ENCODE measurements at regions not wholly inside any gene's neighbourhood (a gene's known extent, or its start where the extent isn't known, plus 50 kb on each side); places are given as distances from the start of the nearest gene placed in this dataset.

- Histone ChIP-seq H3K4me3 (ENCODE audit: insufficient read depth in 1 of 2, low read depth in 1 of 2, low read length in 2 of 2) (no peak overlapping the region), H2BK15ac (ENCODE audit: low read depth, poor library complexity, severe bottlenecking) (no peak overlapping the region), H3K27ac (ENCODE audit: low read length, poor library complexity, severe bottlenecking) (no peak overlapping the region), H4K8ac (ENCODE audit: low read length) (no peak overlapping the region), H3K27me3 (ENCODE audit: control insufficient read depth in 1 of 2, insufficient read depth in 1 of 2, low read length in 2 of 2) (no peaks in the 10 kb centered on the region), H3K9ac (ENCODE audit: low read length) (no peak overlapping the region), H3K36me3 (ENCODE audit: control insufficient read depth in 1 of 2, insufficient read depth in 2 of 2, low read depth in 1 of 2, low read length in 2 of 2) (no peaks in the 10 kb centered on the region), H2BK120ac (ENCODE audit: low read depth, low read length) (no peak overlapping the region), H2BK12ac (ENCODE audit: low read length in 2 of 2) (no peak overlapping the region), H3K23ac (ENCODE audit: low read length in 2 of 2) (no peak overlapping the region), H2AK5ac (ENCODE audit: low read length, severe bottlenecking) (no peak overlapping the region), H3K14ac (ENCODE audit: low read length in 2 of 2) (no peak overlapping the region), H3K4me2 (ENCODE audit: low read length, poor library complexity, severe bottlenecking) (no peak overlapping the region), H3K4me1 (ENCODE audit: control insufficient read depth, insufficient read depth, low read depth, low read length) (no peaks in the 10 kb centered on the region), H2AFZ (ENCODE audit: low read depth, low read length) (no peak overlapping the region), H3K79me1 (replicated peaks; ENCODE audit: low read length, poor library complexity, severe bottlenecking) (no peaks in the 10 kb centered on the region), H2BK5ac (ENCODE audit: low read depth, low read length, poor library complexity, severe bottlenecking) (no peak overlapping the region), H4K91ac (ENCODE audit: low read length) (no peak overlapping the region), H3K4ac (ENCODE audit: low read depth in 1 of 2, low read length in 2 of 2) (no peak overlapping the region), H3K18ac (ENCODE audit: low read depth in 1 of 2, low read length in 2 of 2) (no peak overlapping the region), H3K9me3 (ENCODE audit: control insufficient read depth, low read length) (no peaks in the 10 kb centered on the region)
- DNase-seq = no peak
- 94% methylated on average over 5 of the region's 7 CpGs for WGBS
Observed at GRCh38 chr1:223018534-223018933, 124.5 kb downstream of the TLR5 start.

DNA sequence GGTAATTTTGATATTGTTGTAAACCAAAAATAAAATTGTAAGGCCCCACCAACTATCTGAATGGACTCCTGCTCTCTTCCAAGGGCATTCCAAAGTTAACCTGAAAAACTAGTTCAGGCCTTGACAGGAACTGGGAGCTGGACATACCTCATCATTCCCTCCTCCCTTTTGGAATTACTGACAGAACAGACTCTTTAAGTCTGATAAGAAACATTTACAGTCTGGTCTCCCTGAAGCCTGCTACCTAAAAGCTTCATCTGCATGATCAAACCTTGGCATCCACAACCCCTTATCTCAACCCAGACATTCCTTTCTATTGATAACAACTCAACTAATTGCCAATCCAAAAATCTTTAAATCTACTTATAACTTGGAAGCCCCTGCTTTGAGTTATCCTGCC is 123.8 kb downstream of the TLR5 start:
- H2AK5ac ChIP-seq (ENCODE audit: low read length, severe bottlenecking) = no peak overlapping the region
- no peak overlapping the region for H2BK15ac ChIP-seq (ENCODE audit: low read depth, poor library complexity, severe bottlenecking)
- H3K27ac ChIP-seq (ENCODE audit: low read length, poor library complexity, severe bottlenecking) = no peak overlapping the region
- no peaks in the 10 kb centered on the region for H3K27me3 ChIP-seq (ENCODE audit: control insufficient read depth in 1 of 2, insufficient read depth in 1 of 2, low read length in 2 of 2)
- no peaks in the 10 kb centered on the region for H3K79me1 ChIP-seq (replicated peaks; ENCODE audit: low read length, poor library complexity, severe bottlenecking)
- no peak overlapping the region for H3K9ac ChIP-seq (ENCODE audit: low read length)
- no peak overlapping the region for H3K4me3 ChIP-seq (ENCODE audit: insufficient read depth in 1 of 2, low read depth in 1 of 2, low read length in 2 of 2)
- H2BK12ac ChIP-seq (ENCODE audit: low read length in 2 of 2) = no peak overlapping the region
- no peak overlapping the region for H3K4me2 ChIP-seq (ENCODE audit: low read length, poor library complexity, severe bottlenecking)
- no peak overlapping the region for H2AFZ ChIP-seq (ENCODE audit: low read depth, low read length)
- H3K9me3 ChIP-seq (ENCODE audit: control insufficient read depth, low read length) = no peaks in the 10 kb centered on the region
- H3K4ac ChIP-seq (ENCODE audit: low read depth in 1 of 2, low read length in 2 of 2) = no peak overlapping the region
- no peaks in the 10 kb centered on the region for H3K4me1 ChIP-seq (ENCODE audit: control insufficient read depth, insufficient read depth, low read depth, low read length)
- H3K36me3 ChIP-seq (ENCODE audit: control insufficient read depth in 1 of 2, insufficient read depth in 2 of 2, low read depth in 1 of 2, low read length in 2 of 2) = no peaks in the 10 kb centered on the region
- no peak overlapping the region for H4K8ac ChIP-seq (ENCODE audit: low read length)
- DNase-seq = no peak
- no peak overlapping the region for H2BK5ac ChIP-seq (ENCODE audit: low read depth, low read length, poor library complexity, severe bottlenecking)
- no peak overlapping the region for H3K18ac ChIP-seq (ENCODE audit: low read depth in 1 of 2, low read length in 2 of 2)
- H3K14ac ChIP-seq (ENCODE audit: low read length in 2 of 2) = no peak overlapping the region
- no peak overlapping the region for H3K23ac ChIP-seq (ENCODE audit: low read length in 2 of 2)
- no peak overlapping the region for H4K91ac ChIP-seq (ENCODE audit: low read length)
- H2BK120ac ChIP-seq (ENCODE audit: low read depth, low read length) = no peak overlapping the region

DNA sequence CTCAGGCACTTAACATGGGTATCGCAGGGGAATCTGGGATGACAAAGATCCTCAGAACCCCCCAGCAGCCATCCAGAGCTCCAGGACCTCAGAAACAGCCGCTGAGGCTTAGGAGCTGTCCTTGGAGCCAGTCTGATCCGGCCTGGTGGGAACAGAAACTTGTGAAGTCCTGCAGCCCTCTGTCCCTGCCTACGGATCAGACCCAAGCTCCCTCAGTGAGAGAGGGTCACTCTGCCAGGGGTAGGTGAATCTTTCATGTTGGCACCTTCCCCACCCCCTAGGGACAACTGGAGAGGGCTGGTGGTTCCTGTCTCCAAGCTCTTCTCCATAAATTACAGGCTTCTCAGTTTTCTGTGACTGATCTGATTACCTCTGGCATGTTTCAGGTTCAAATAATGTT is 122.3 kb downstream of the TLR5 start:
- Histone ChIP-seq H2BK120ac (ENCODE audit: low read depth, low read length) (no peak overlapping the region), H2AFZ (ENCODE audit: low read depth, low read length) (no peak overlapping the region), H3K4me3 (ENCODE audit: insufficient read depth in 1 of 2, low read depth in 1 of 2, low read length in 2 of 2) (no peak overlapping the region), H3K4ac (ENCODE audit: low read depth in 1 of 2, low read length in 2 of 2) (no peak overlapping the region), H3K36me3 (ENCODE audit: control insufficient read depth in 1 of 2, insufficient read depth in 2 of 2, low read depth in 1 of 2, low read length in 2 of 2) (no peaks in the 10 kb centered on the region), H3K27me3 (ENCODE audit: control insufficient read depth in 1 of 2, insufficient read depth in 1 of 2, low read length in 2 of 2) (no peaks in the 10 kb centered on the region), H3K18ac (ENCODE audit: low read depth in 1 of 2, low read length in 2 of 2) (no peak overlapping the region), H3K4me1 (ENCODE audit: control insufficient read depth, insufficient read depth, low read depth, low read length) (no peaks in the 10 kb centered on the region), H2BK15ac (ENCODE audit: low read depth, poor library complexity, severe bottlenecking) (no peak overlapping the region), H2BK5ac (ENCODE audit: low read depth, low read length, poor library complexity, severe bottlenecking) (no peak overlapping the region), H3K9ac (ENCODE audit: low read length) (no peak overlapping the region), H3K14ac (ENCODE audit: low read length in 2 of 2) (no peak overlapping the region), H3K79me1 (replicated peaks; ENCODE audit: low read length, poor library complexity, severe bottlenecking) (no peaks in the 10 kb centered on the region), H3K9me3 (ENCODE audit: control insufficient read depth, low read length) (no peaks in the 10 kb centered on the region), H2AK5ac (ENCODE audit: low read length, severe bottlenecking) (no peak overlapping the region), H3K27ac (ENCODE audit: low read length, poor library complexity, severe bottlenecking) (no peak overlapping the region), H4K8ac (ENCODE audit: low read length) (no peak overlapping the region), H3K4me2 (ENCODE audit: low read length, poor library complexity, severe bottlenecking) (no peak overlapping the region), H3K23ac (ENCODE audit: low read length in 2 of 2) (no peak overlapping the region), H2BK12ac (ENCODE audit: low read length in 2 of 2) (no peak overlapping the region), H4K91ac (ENCODE audit: low read length) (no peak overlapping the region)
- DNase-seq = no peak
- WGBS = 86% methylated on average over 4 of the region's 4 CpGs

DNA sequence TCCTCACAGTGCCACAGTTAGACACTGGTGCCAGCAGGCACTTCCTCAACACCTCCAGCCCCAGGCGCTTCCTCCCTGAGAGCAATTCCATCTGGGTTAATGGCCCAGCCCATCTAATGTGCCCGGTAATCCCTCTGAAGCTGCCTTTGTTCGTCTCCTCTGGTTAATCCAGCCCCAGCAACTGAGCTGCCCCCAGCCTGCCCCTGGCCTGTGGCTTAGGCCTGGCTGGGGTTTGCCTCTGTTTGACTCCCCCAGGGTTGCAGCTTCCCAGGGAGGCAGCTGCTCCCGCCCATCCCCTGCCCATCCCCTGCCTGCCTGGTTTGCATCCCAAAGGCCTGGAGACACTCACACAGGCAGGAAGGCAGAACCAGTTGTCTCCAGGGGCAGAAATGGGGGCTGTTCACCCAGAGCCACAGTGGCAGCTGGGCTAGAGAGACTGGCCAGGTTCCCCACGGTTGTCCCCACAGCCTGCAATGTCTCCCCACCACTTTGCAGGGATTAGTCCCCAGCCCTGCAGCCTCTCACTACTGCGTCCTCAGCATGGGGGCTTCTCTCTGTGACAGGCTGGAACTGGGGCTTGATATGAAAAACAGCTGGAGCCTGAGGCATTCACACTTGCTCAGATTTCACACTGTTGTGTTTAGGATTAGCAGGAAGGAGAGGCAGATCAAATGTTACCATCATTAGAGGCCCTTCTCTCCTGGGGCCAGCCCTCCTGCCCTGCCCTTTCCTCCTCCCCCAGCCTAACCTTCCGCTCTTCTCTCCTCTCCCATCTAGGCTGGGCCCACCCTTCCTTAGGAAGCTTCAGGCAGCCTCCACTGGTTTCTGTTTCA is 120.2 kb downstream of the TLR5 start:
- no peak for DNase-seq
- no peak overlapping the region for H3K9ac ChIP-seq (ENCODE audit: low read length)
- no peak overlapping the region for H2AFZ ChIP-seq (ENCODE audit: low read depth, low read length)
- no peaks in the 10 kb centered on the region for H3K27me3 ChIP-seq (ENCODE audit: control insufficient read depth in 1 of 2, insufficient read depth in 1 of 2, low read length in 2 of 2)
- WGBS = 50% methylated on average over 7 of the region's 7 CpGs
- no peak overlapping the region for H3K18ac ChIP-seq (ENCODE audit: low read depth in 1 of 2, low read length in 2 of 2)
- no peak overlapping the region for H3K23ac ChIP-seq (ENCODE audit: low read length in 2 of 2)
- H4K91ac ChIP-seq (ENCODE audit: low read length) = no peak overlapping the region
- no peak overlapping the region for H2BK120ac ChIP-seq (ENCODE audit: low read depth, low read length)
- no peaks in the 10 kb centered on the region for H3K9me3 ChIP-seq (ENCODE audit: control insufficient read depth, low read length)
- H3K4me2 ChIP-seq (ENCODE audit: low read length, poor library complexity, severe bottlenecking) = no peak overlapping the region
- H3K4me3 ChIP-seq (ENCODE audit: insufficient read depth in 1 of 2, low read depth in 1 of 2, low read length in 2 of 2) = no peak overlapping the region
- H2BK5ac ChIP-seq (ENCODE audit: low read depth, low read length, poor library complexity, severe bottlenecking) = no peak overlapping the region
- no peak overlapping the region for H3K4ac ChIP-seq (ENCODE audit: low read depth in 1 of 2, low read length in 2 of 2)
- no peaks in the 10 kb centered on the region for H3K79me1 ChIP-seq (replicated peaks; ENCODE audit: low read length, poor library complexity, severe bottlenecking)
- no peaks in the 10 kb centered on the region for H3K36me3 ChIP-seq (ENCODE audit: control insufficient read depth in 1 of 2, insufficient read depth in 2 of 2, low read depth in 1 of 2, low read length in 2 of 2)
- no peak overlapping the region for H2BK12ac ChIP-seq (ENCODE audit: low read length in 2 of 2)
- H2AK5ac ChIP-seq (ENCODE audit: low read length, severe bottlenecking) = no peak overlapping the region
- H3K4me1 ChIP-seq (ENCODE audit: control insufficient read depth, insufficient read depth, low read depth, low read length) = no peaks in the 10 kb centered on the region
- H4K8ac ChIP-seq (ENCODE audit: low read length) = no peak overlapping the region
- no peak overlapping the region for H2BK15ac ChIP-seq (ENCODE audit: low read depth, poor library complexity, severe bottlenecking)
- no peak overlapping the region for H3K14ac ChIP-seq (ENCODE audit: low read length in 2 of 2)
- no peak overlapping the region for H3K27ac ChIP-seq (ENCODE audit: low read length, poor library complexity, severe bottlenecking)

All from mesenchymal stem cell (in vitro differentiated cells and primary cell).